GM12873 (cell line): ENCODE measurements at regions not wholly inside any gene's neighbourhood (a gene's known extent, or its start where the extent isn't known, plus 50 kb on each side); places are given as distances from the start of the nearest gene placed in this dataset.

ENCODE experiments used
- CTCF ChIP-seq: IDR thresholded peaks from 2 replicates; pipeline ENCODE4 v1.5.1; 2012; ENCODE audit warnings: low read depth, mild to moderate bottlenecking, moderate library complexity, low read length, control low read depth; ENCODE audit not compliant: insufficient read depth; ENCODE audit errors: missing control alignments

- TF ChIP-seq CTCF, result no peak
Measured at GRCh38 chr10:124223711-124224085, 130.3 kb upstream of the CHST15 start.

GRCh38 chr10:124222988-124223710, 129.8 kb upstream of the CHST15 start:
- no peak for TF ChIP-seq CTCF

- TF ChIP-seq CTCF, result no peak
Measured at GRCh38 chr10:124222318-124222987, 129.1 kb upstream of the CHST15 start.

GRCh38 chr10:124221356-124222317, 128.2 kb upstream of the CHST15 start:
- no peak for TF ChIP-seq CTCF

GRCh38 chr10:124220971-124221355, 127.6 kb upstream of the CHST15 start:
- no peak for TF ChIP-seq CTCF

GRCh38 chr10:124220547-124220946, 127.1 kb upstream of the CHST15 start:
- no peak for TF ChIP-seq CTCF

GRCh38 chr10:124219655-124220054, 126.3 kb upstream of the CHST15 start:
- no peak for TF ChIP-seq CTCF
